Prostate gland (tissue), 2 donors: ENCODE measurements at regions not wholly inside any gene's neighbourhood (a gene's known extent, or its start where the extent isn't known, plus 50 kb on each side); places are given as distances from the start of the nearest gene placed in this dataset.

Experiments
- DNase-seq: peaks from one replicate; pipeline ENCODE4 v3.0.0-alpha.2; 2019; ENCODE audit warnings: low spot score
- H3K27ac ChIP-seq, 2 donors: fragments of 200-600 bp; sonication (generic); 2 replicates each; pipeline ENCODE4 v1.5.1; 2017 to 2019
- H3K27me3 ChIP-seq: fragments of 200-600 bp; sonication (generic); replicated peaks from 2 replicates; pipeline ENCODE4 v1.5.1; 2019; ENCODE audit not compliant: insufficient read depth
- H3K36me3 ChIP-seq, 2 donors: fragments of 200-600 bp; sonication (generic); 1 replicate in 1 of 2; 2 replicates in 1 of 2; pipeline versions ENCODE4 v1.5.1 to v1.8.1; 2017 to 2019
- H3K4me1 ChIP-seq: fragments of 200-600 bp; sonication (generic); replicated peaks from 2 replicates; pipeline ENCODE4 v1.5.1; 2019
- H3K4me3 ChIP-seq, 2 donors: fragments of 200-600 bp; sonication (generic); 2 replicates each; pipeline ENCODE4 v1.5.1; 2017 to 2019
- H3K9me3 ChIP-seq: fragments of 200-600 bp; sonication (generic); 2 replicates; pipeline ENCODE4 v1.5.1; 2017
- CTCF ChIP-seq, 4 experiments: fragments of 200-600 bp in 2 of 4; fragments of 450-650 bp in 2 of 4; sonication (generic) in 2 of 4; IDR thresholded peaks; 1 replicate in 3 of 4; 2 replicates in 1 of 4; pipeline ENCODE4 v1.5.1; 2016 to 2019; ENCODE audit warnings: antibody characterized with exemption in 4 of 4, mild to moderate bottlenecking in 2 of 4, moderate library complexity in 2 of 4
- POLR2A ChIP-seq: fragments of 450-650 bp; IDR thresholded peaks from one replicate; pipeline ENCODE4 v1.6.1; 2016; ENCODE audit warnings: antibody characterized with exemption, mild to moderate bottlenecking
- POLR2AphosphoS5 ChIP-seq: sonication (generic); formaldehyde crosslinking; IDR thresholded peaks from one replicate; pipeline ENCODE4 v1.6.1; 2017; ENCODE audit warnings: antibody characterized with exemption
- WGBS: methylation state at CpG from one replicate; pipeline ENCODE4 v1.1.5; 2018; 5-methylcytosine and 5-hydroxymethylcytosine counted together
- intact Hi-C: fragments of 100-400 bp; cut with DNase I; formaldehyde crosslinking; loops from one replicate; pipeline ENCODE4 v1.14.2; 2022

- no peaks in the 10 kb centered on the region for H3K27me3 ChIP-seq
- no peaks in the 10 kb centered on the region for H3K4me1 ChIP-seq
- no peak for DNase-seq
- no peak overlapping the region for H3K4me3 ChIP-seq
- no peaks in the 10 kb centered on the region for H3K36me3 ChIP-seq
- intact Hi-C loops, result no loop called here
- no peaks in the 10 kb centered on the region for H3K9me3 ChIP-seq
- no peak for TF ChIP-seq POLR2AphosphoS5
- TF ChIP-seq POLR2A, result no peak
- no peak for TF ChIP-seq CTCF (IDR thresholded peaks at IDR 0.05)
- no peak overlapping the region for H3K27ac ChIP-seq
- WGBS, result 93% methylated on average over 9 of the region's 9 CpGs
Measured at GRCh38 chr2:238505892-238506280, 79.2 kb downstream of the ASB1 start.

- intact Hi-C loops, result no loop called here
Measured at GRCh38 chr2:238506371-238507068, 79.8 kb downstream of the ASB1 start.

GRCh38 chr2:238507836-238508235, 81.1 kb downstream of the ASB1 start:
- 82% methylated on average over 6 of the region's 6 CpGs for WGBS
- no peak for DNase-seq

More at GRCh38 chr2:238506371-238507068, 79.8 kb downstream of the ASB1 start:
- H3K27ac ChIP-seq, result no peak overlapping the region
- no peaks in the 10 kb centered on the region for H3K4me1 ChIP-seq
- H3K4me3 ChIP-seq, result no peak overlapping the region
- DNase-seq, result no peak
- H3K36me3 ChIP-seq, result no peaks in the 10 kb centered on the region
- 81% methylated on average over 17 of the region's 17 CpGs for WGBS
- TF ChIP-seq POLR2AphosphoS5, result no peak
- no peak for TF ChIP-seq CTCF (IDR thresholded peaks at IDR 0.05)
- no peak for TF ChIP-seq POLR2A
- H3K27me3 ChIP-seq, result no peaks in the 10 kb centered on the region
- no peaks in the 10 kb centered on the region for H3K9me3 ChIP-seq

GRCh38 chr2:238509151-238509835, 82.6 kb downstream of the ASB1 start:
- Histone ChIP-seq H3K27me3 (no peaks in the 10 kb centered on the region), H3K27ac (no peak overlapping the region), H3K4me3 (no peak overlapping the region), H3K4me1 (no peaks in the 10 kb centered on the region), H3K36me3 (no peaks in the 10 kb centered on the region), H3K9me3 (no peaks in the 10 kb centered on the region)
- WGBS, result 80% methylated on average over 12 of the region's 12 CpGs
- TF ChIP-seq CTCF (IDR thresholded peaks at IDR 0.05) (no peak), POLR2AphosphoS5 (no peak), POLR2A (no peak)
- DNase-seq, result no peak
- intact Hi-C loops, result no loop called here

More at GRCh38 chr2:238507836-238508235, 81.1 kb downstream of the ASB1 start:
- H3K9me3 ChIP-seq, result no peaks in the 10 kb centered on the region
- no peaks in the 10 kb centered on the region for H3K4me1 ChIP-seq
- intact Hi-C loops, result no loop called here
- no peak overlapping the region for H3K4me3 ChIP-seq
- H3K36me3 ChIP-seq, result no peaks in the 10 kb centered on the region
- H3K27me3 ChIP-seq, result no peaks in the 10 kb centered on the region
- TF ChIP-seq CTCF (IDR thresholded peaks at IDR 0.05), result no peak
- TF ChIP-seq POLR2AphosphoS5, result no peak
- no peak for TF ChIP-seq POLR2A
- H3K27ac ChIP-seq, result no peak overlapping the region

- Histone ChIP-seq H3K27ac (no peak overlapping the region), H3K36me3 (no peaks in the 10 kb centered on the region), H3K9me3 (no peaks in the 10 kb centered on the region), H3K4me1 (no peaks in the 10 kb centered on the region), H3K4me3 (no peak overlapping the region), H3K27me3 (no peaks in the 10 kb centered on the region)
- 87% methylated on average over 7 of the region's 7 CpGs for WGBS
- TF ChIP-seq POLR2AphosphoS5, result no peak
- no peak for TF ChIP-seq POLR2A
- no peak for TF ChIP-seq CTCF (IDR thresholded peaks at IDR 0.05)
- intact Hi-C loops, result no loop called here
- no peak for DNase-seq
Measured at GRCh38 chr2:238509903-238510302, 83.2 kb downstream of the ASB1 start.
